H1 (cell line): ENCODE measurements at regions not wholly inside any gene's neighbourhood (a gene's known extent, or its start where the extent isn't known, plus 50 kb on each side); places are given as distances from the start of the nearest gene placed in this dataset.

Experiments
- CTCF ChIA-PET: fragments of 300-600 bp; sonication (Branson Sonifier 250); formaldehyde crosslinking; loops from one replicate; lab custom pipeline; 2021; ENCODE audit not compliant: partially characterized antibody; lab: Charles Lee
- POLR2A ChIA-PET: fragments of 300-600 bp; sonication (Branson Sonifier 250); formaldehyde crosslinking; loops from one replicate; lab custom pipeline; 2021; ENCODE audit warnings: inconsistent platforms; ENCODE audit not compliant: partially characterized antibody; lab: Charles Lee
- DNase-seq, 2 experiments: peaks; one replicate each; pipeline versions ENCODE4 v3.0.0 to v3.0.0-alpha.2; 2010 to 2022; ENCODE audit warnings: low spot score in 2 of 2, low read depth in 1 of 2, mixed read lengths in 1 of 2
- FAIRE-seq: peaks from 2 replicates; lab custom pipeline; 2011; peaks lifted over from hg19 to GRCh38; lab: Jason Lieb, UNC
- H2AFZ ChIP-seq: 2 replicates; pipeline ENCODE4 v1.8.1; 2012; ENCODE audit warnings: low read length, inconsistent platforms
- H2AK5ac ChIP-seq: 2 replicates; pipeline ENCODE4 v1.6.1; 2013; ENCODE audit warnings: low read depth, low read length
- H2BK120ac ChIP-seq: replicated peaks from 2 replicates; pipeline ENCODE3; 2013; ENCODE audit warnings: low read depth, low read length, inconsistent platforms
- H2BK12ac ChIP-seq: 2 replicates; pipeline ENCODE4 v1.6.1; 2013; ENCODE audit warnings: low read depth, low read length
- H2BK15ac ChIP-seq: 2 replicates; pipeline ENCODE4 v1.6.1; 2013; ENCODE audit warnings: low read length
- H2BK20ac ChIP-seq: 2 replicates; pipeline ENCODE4 v1.6.1; 2013; ENCODE audit warnings: low read length
- H2BK5ac ChIP-seq: 2 replicates; pipeline ENCODE4 v1.6.1; 2013; ENCODE audit warnings: low read depth, low read length
- H3K14ac ChIP-seq: 2 replicates; pipeline ENCODE4 v1.6.1; 2013; ENCODE audit warnings: inconsistent platforms; ENCODE audit not compliant: insufficient read length
- H3K18ac ChIP-seq: 2 replicates; pipeline ENCODE4 v1.6.1; 2013; ENCODE audit warnings: low read length; ENCODE audit errors: extremely low read depth
- H3K23ac ChIP-seq: 2 replicates; pipeline ENCODE4 v1.6.1; 2013; ENCODE audit warnings: inconsistent platforms; ENCODE audit not compliant: insufficient read length
- H3K23me2 ChIP-seq: 2 replicates; pipeline ENCODE4 v1.6.1; 2013; ENCODE audit warnings: low read depth, low read length
- H3K27ac ChIP-seq: 2 replicates; pipeline ENCODE4 v1.6.1; 2011; ENCODE audit warnings: low read depth, low read length, inconsistent platforms
- H3K27me3 ChIP-seq, 4 experiments: replicated peaks in 1 of 4; 1 replicate in 1 of 4; 2 replicates in 3 of 4; pipeline versions ENCODE4 v1.6.1 to v1.8.1; 2011 to 2013; ENCODE audit warnings: low read length in 3 of 4, mild to moderate bottlenecking in 3 of 4, inconsistent platforms in 2 of 4, mixed read lengths in 2 of 4, moderate library complexity in 1 of 4; ENCODE audit not compliant: control insufficient read depth in 3 of 4, insufficient read depth in 3 of 4; ENCODE audit errors: extremely low read depth in 1 of 4
- H3K36me3 ChIP-seq, 4 experiments: 2 replicates each; pipeline versions ENCODE4 v1.6.1 to v1.8.1; 2011 to 2013; ENCODE audit warnings: mild to moderate bottlenecking in 4 of 4, low read length in 3 of 4, moderate library complexity in 2 of 4, control low read depth in 1 of 4, inconsistent platforms in 1 of 4; ENCODE audit not compliant: insufficient read depth in 4 of 4, control insufficient read depth in 2 of 4
- H3K4ac ChIP-seq: replicated peaks from 2 replicates; pipeline ENCODE3; 2013; ENCODE audit warnings: low read length, low read depth, mixed read lengths, inconsistent platforms; ENCODE audit not compliant: insufficient read length
- H3K4me1 ChIP-seq, 4 experiments: replicated peaks in 1 of 4; 1 replicate in 1 of 4; 2 replicates in 3 of 4; pipeline versions ENCODE4 v1.6.1 to v1.8.1; 2011 to 2013; ENCODE audit warnings: low read length in 3 of 4, inconsistent platforms in 2 of 4, mixed read lengths in 1 of 4; ENCODE audit not compliant: insufficient read depth in 4 of 4, control insufficient read depth in 3 of 4
- H3K4me2 ChIP-seq, 2 experiments: 2 replicates each; pipeline versions ENCODE4 v1.6.1 to v1.8.1; 2011 to 2013; ENCODE audit warnings: low read depth in 2 of 2, low read length in 2 of 2, control low read depth in 1 of 2, inconsistent platforms in 1 of 2, mild to moderate bottlenecking in 1 of 2; ENCODE audit not compliant: insufficient read depth in 1 of 2
- H3K4me3 ChIP-seq, 4 experiments: fragments of 200-600, 300-600 bp in 1 of 4; sonication (generic), shearing (Covaris generic), sonication (Bioruptor Twin) in 1 of 4; 2 replicates each; pipeline versions ENCODE4 v1.5.1 to v1.8.1; 2011 to 2016; ENCODE audit warnings: low read length in 4 of 4, low read depth in 3 of 4, control low read depth in 2 of 4, inconsistent platforms in 2 of 4, mild to moderate bottlenecking in 2 of 4, mixed read lengths in 1 of 4, moderate library complexity in 1 of 4; ENCODE audit not compliant: insufficient read depth in 2 of 4; ENCODE audit errors: extremely low read depth in 1 of 4
- H3K56ac ChIP-seq: replicated peaks from 2 replicates; pipeline ENCODE3; 2013; ENCODE audit warnings: low read depth, mild to moderate bottlenecking, mixed read lengths, low read length, inconsistent platforms; ENCODE audit not compliant: insufficient read length
- H3K79me1 ChIP-seq: 2 replicates; pipeline ENCODE4 v1.6.1; 2013; ENCODE audit warnings: low read depth, low read length, control low read depth
- H3K79me2 ChIP-seq, 2 experiments: 2 replicates each; pipeline versions ENCODE4 v1.6.1 to v1.8.1; 2012 to 2013; ENCODE audit warnings: low read length in 2 of 2, mild to moderate bottlenecking in 2 of 2, inconsistent platforms in 1 of 2; ENCODE audit not compliant: insufficient read depth in 2 of 2, control insufficient read depth in 1 of 2
- H3K9ac ChIP-seq, 4 experiments: replicated peaks in 1 of 4; 1 replicate in 1 of 4; 2 replicates in 3 of 4; pipeline versions ENCODE4 v1.6.1 to v1.8.1; 2011 to 2013; ENCODE audit warnings: low read depth in 3 of 4, low read length in 3 of 4, control low read depth in 2 of 4, mild to moderate bottlenecking in 2 of 4, moderate library complexity in 2 of 4, inconsistent platforms in 1 of 4; ENCODE audit errors: extremely low read depth in 1 of 4
- H3K9me3 ChIP-seq, 2 experiments: 2 replicates each; pipeline versions ENCODE4 v1.6.1 to v1.8.1; 2012 to 2013; ENCODE audit warnings: mild to moderate bottlenecking in 2 of 2, moderate library complexity in 2 of 2, control low read depth in 1 of 2, inconsistent platforms in 1 of 2, low read depth in 1 of 2, low read length in 1 of 2, mixed read lengths in 1 of 2; ENCODE audit not compliant: insufficient read depth in 2 of 2
- H4K20me1 ChIP-seq, 2 experiments: replicated peaks in 1 of 2; 2 replicates each; pipeline versions ENCODE3 to v1.8.1; 2011 to 2013; ENCODE audit warnings: inconsistent platforms in 2 of 2, low read length in 2 of 2, mild to moderate bottlenecking in 1 of 2; ENCODE audit not compliant: insufficient read depth in 2 of 2, control insufficient read depth in 1 of 2
- H4K5ac ChIP-seq: 2 replicates; pipeline ENCODE4 v1.6.1; 2013; ENCODE audit warnings: low read length, low read depth, mixed read lengths, inconsistent platforms; ENCODE audit not compliant: insufficient read length
- H4K8ac ChIP-seq: 2 replicates; pipeline ENCODE4 v1.8.0; 2013; ENCODE audit warnings: mild to moderate bottlenecking, moderate library complexity, low read length, inconsistent platforms; ENCODE audit not compliant: insufficient read depth; ENCODE audit errors: extremely low read depth
- H4K91ac ChIP-seq: replicated peaks from 2 replicates; pipeline ENCODE3; 2013; ENCODE audit warnings: low read length, mixed read lengths, inconsistent platforms; ENCODE audit not compliant: insufficient read length
- BACH1 ChIP-seq: IDR thresholded peaks from 2 replicates; pipeline ENCODE4 v1.6.1; 2012; ENCODE audit warnings: low read length, improper control_type of control experiment
- BRCA1 ChIP-seq: IDR thresholded peaks from 2 replicates; pipeline ENCODE4 v1.6.1; 2012; ENCODE audit warnings: low read depth, low read length, improper control_type of control experiment
- CBX5 ChIP-seq: fragments of 300-800, 300-1000 bp; sonication (generic); IDR thresholded peaks from 2 replicates; pipeline ENCODE4 v1.7.1; 2016; ENCODE audit warnings: antibody characterized with exemption, low read length, low read depth
- CTBP2 ChIP-seq: IDR thresholded peaks from 2 replicates; pipeline ENCODE4 v1.7.0; 2011; ENCODE audit warnings: borderline replicate concordance, mild to moderate bottlenecking, moderate library complexity, mixed read lengths, low read length; ENCODE audit not compliant: insufficient read depth, insufficient read length
- HDAC6 ChIP-seq: IDR thresholded peaks from one replicate; pipeline ENCODE4 v1.7.1; 2012; ENCODE audit warnings: low read depth, mild to moderate bottlenecking, inconsistent platforms, low read length, moderate library complexity
- MAX ChIP-seq: IDR thresholded peaks from 2 replicates; pipeline ENCODE4 v1.6.1; 2012; ENCODE audit warnings: inconsistent platforms
- POLR2A ChIP-seq, 2 experiments: IDR thresholded peaks; 1 replicate in 1 of 2; 2 replicates in 1 of 2; pipeline ENCODE4 v1.6.1; 2011; ENCODE audit warnings: low read depth in 2 of 2, low read length in 2 of 2, mild to moderate bottlenecking in 2 of 2; ENCODE audit errors: control extremely low read depth in 1 of 2
- POU5F1 ChIP-seq: IDR thresholded peaks from 2 replicates; pipeline ENCODE4 v1.6.1; 2011; ENCODE audit warnings: low read depth, mild to moderate bottlenecking, low read length, moderate library complexity
- SIRT6 ChIP-seq: IDR thresholded peaks from one replicate; pipeline ENCODE4 v1.7.1; 2012; ENCODE audit warnings: low read length, inconsistent platforms
- SP2 ChIP-seq: IDR thresholded peaks from 2 replicates; pipeline ENCODE4 v1.6.1; 2012; ENCODE audit warnings: mild to moderate bottlenecking, low read length, inconsistent platforms
- SP4 ChIP-seq: IDR thresholded peaks from 2 replicates; pipeline ENCODE4 v1.6.1; 2012; ENCODE audit warnings: low read length, inconsistent platforms
- WGBS, 2 experiments: shearing (Covaris generic) in 1 of 2; methylation state at CpG; one replicate each; pipeline versions ENCODE4 v1.1.6 to v1.1.7; 2013 to 2015; ENCODE audit warnings: low lambda C conversion rate in 2 of 2, mixed read lengths in 2 of 2, inconsistent platforms in 1 of 2, low coverage in 1 of 2, missing lambda C conversion rate in 1 of 2; ENCODE audit not compliant: insufficient replicate concordance in 2 of 2, insufficient coverage in 1 of 2, insufficient read length in 1 of 2; ENCODE audit errors: extremely low coverage in 1 of 2, missing lambda C conversion rate in 1 of 2; 5-methylcytosine and 5-hydroxymethylcytosine counted together

GRCh38 chr6:78322068-78322845, 545.1 kb upstream of the IRAK1BP1 start:
- no peak overlapping the region for H3K4me3 ChIP-seq
- H3K27ac ChIP-seq, result no peak overlapping the region
- DNase-seq, result no peak
- H2AK5ac ChIP-seq, result no peak overlapping the region
- no peaks in the 10 kb centered on the region for H3K36me3 ChIP-seq
- WGBS, 2 experiments, result no CpG with 5 or more reads among the region's 5 CpGs
- no peak overlapping the region for H3K4ac ChIP-seq
- H3K23ac ChIP-seq, result no peak overlapping the region
- H3K14ac ChIP-seq, result no peak overlapping the region
- H4K5ac ChIP-seq, result no peak overlapping the region
- H3K9ac ChIP-seq, result no peak overlapping the region
- H2BK12ac ChIP-seq, result no peak overlapping the region
- no peak overlapping the region for H4K8ac ChIP-seq
- no peaks in the 10 kb centered on the region for H3K79me2 ChIP-seq
- no peak overlapping the region for H3K56ac ChIP-seq
- H3K18ac ChIP-seq, result no peak overlapping the region
- H3K4me1 ChIP-seq, result no peaks in the 10 kb centered on the region
- ChIA-PET CTCF (no interaction called here), POLR2A (no interaction called here)
- H2BK120ac ChIP-seq, result no peak overlapping the region
- H4K20me1 ChIP-seq, result no peaks in the 10 kb centered on the region
- no peaks in the 10 kb centered on the region for H3K9me3 ChIP-seq
- no peak overlapping the region for H2BK15ac ChIP-seq
- H3K79me1 ChIP-seq, result no peaks in the 10 kb centered on the region
- no peak overlapping the region for H3K4me2 ChIP-seq
- FAIRE-seq, result no peak
- TF ChIP-seq CBX5 (no peak), HDAC6 (no peak), BACH1 (no peak), SP2 (no peak), POLR2A (IDR thresholded peaks at IDR 0.05; ENCODE audit: control extremely low read depth in 1 of 2, low read depth in 2 of 2, low read length in 2 of 2) (no peak), SP4 (no peak), CTBP2 (no peak), POU5F1 (no peak), BRCA1 (no peak), SIRT6 (no peak), MAX (no peak)
- TF ChIP-seq, all 59 proteins: peak for 0
- H3K27me3 ChIP-seq, result no peaks in the 10 kb centered on the region
- H2BK20ac ChIP-seq, result no peak overlapping the region
- no peak overlapping the region for H2BK5ac ChIP-seq
- H4K91ac ChIP-seq, result no peak overlapping the region
- no peaks in the 10 kb centered on the region for H3K23me2 ChIP-seq
- no peak overlapping the region for H2AFZ ChIP-seq
